ENCODE measurements at regions not wholly inside any gene's neighbourhood (a gene's known extent, or its start where the extent isn't known, plus 50 kb on each side); places are given as distances from the start of the nearest gene placed in this dataset.

GRCh38 chr15:94673801-94674200, 442.4 kb downstream of the MCTP2 start:
- no peak for DNase-seq (ENCODE audit: extremely low read depth in 1 of 2, low read depth in 1 of 2)

GRCh38 chr15:94674296-94674695, 442.9 kb downstream of the MCTP2 start:
- DNase-seq (ENCODE audit: extremely low read depth in 1 of 2, low read depth in 1 of 2), result no peak

GRCh38 chr15:94677202-94677790, 445.9 kb downstream of the MCTP2 start:
- no peak for DNase-seq (ENCODE audit: extremely low read depth in 1 of 2, low read depth in 1 of 2)

- no peak for DNase-seq (ENCODE audit: extremely low read depth in 1 of 2, low read depth in 1 of 2)
Measured at GRCh38 chr15:94682171-94682570, 450.8 kb downstream of the MCTP2 start.

GRCh38 chr15:94683902-94684301, 452.5 kb downstream of the MCTP2 start:
- no peak for DNase-seq (ENCODE audit: extremely low read depth in 1 of 2, low read depth in 1 of 2)

GRCh38 chr15:94691169-94691568, 459.8 kb downstream of the MCTP2 start:
- no peak for DNase-seq (ENCODE audit: extremely low read depth in 1 of 2, low read depth in 1 of 2)

GRCh38 chr15:94692710-94693109, 461.3 kb downstream of the MCTP2 start:
- no peak for DNase-seq (ENCODE audit: extremely low read depth in 1 of 2, low read depth in 1 of 2)

GRCh38 chr15:94700211-94700610, 468.9 kb downstream of the MCTP2 start:
- no peak for DNase-seq (ENCODE audit: extremely low read depth in 1 of 2, low read depth in 1 of 2)

- no peak for DNase-seq (ENCODE audit: extremely low read depth in 1 of 2, low read depth in 1 of 2)
Measured at GRCh38 chr15:94701281-94701985, 470.1 kb downstream of the MCTP2 start.

- no peak for DNase-seq (ENCODE audit: extremely low read depth in 1 of 2, low read depth in 1 of 2)
Measured at GRCh38 chr15:94703596-94703995, 472.2 kb downstream of the MCTP2 start.

GRCh38 chr15:94704421-94704820, 473.1 kb downstream of the MCTP2 start:
- no peak for DNase-seq (ENCODE audit: extremely low read depth in 1 of 2, low read depth in 1 of 2)

GRCh38 chr15:94704946-94705345, 473.6 kb downstream of the MCTP2 start:
- DNase-seq (ENCODE audit: extremely low read depth in 1 of 2, low read depth in 1 of 2), result no peak

GRCh38 chr15:94709319-94709718, 478.0 kb downstream of the MCTP2 start:
- DNase-seq (ENCODE audit: extremely low read depth in 1 of 2, low read depth in 1 of 2), result no peak

GRCh38 chr15:94722024-94722636, 490.8 kb downstream of the MCTP2 start:
- no peak for DNase-seq (ENCODE audit: extremely low read depth in 1 of 2, low read depth in 1 of 2)

- DNase-seq (ENCODE audit: extremely low read depth in 1 of 2, low read depth in 1 of 2), result no peak
Measured at GRCh38 chr15:94723801-94724200, 492.4 kb downstream of the MCTP2 start.

GRCh38 chr15:94731286-94731685, 499.9 kb downstream of the MCTP2 start:
- DNase-seq (ENCODE audit: extremely low read depth in 1 of 2, low read depth in 1 of 2), result no peak

- DNase-seq (ENCODE audit: extremely low read depth in 1 of 2, low read depth in 1 of 2), result no peak
Measured at GRCh38 chr15:94734460-94734859, 503.1 kb downstream of the MCTP2 start.

- DNase-seq (ENCODE audit: extremely low read depth in 1 of 2, low read depth in 1 of 2), result no peak
Measured at GRCh38 chr15:94736236-94736635, 504.9 kb downstream of the MCTP2 start.

- DNase-seq (ENCODE audit: extremely low read depth in 1 of 2, low read depth in 1 of 2), result no peak
Measured at GRCh38 chr15:94739639-94740038, 508.3 kb downstream of the MCTP2 start.

GRCh38 chr15:94740469-94740868, 509.1 kb downstream of the MCTP2 start:
- no peak for DNase-seq (ENCODE audit: extremely low read depth in 1 of 2, low read depth in 1 of 2)

GRCh38 chr15:94743668-94744067, 512.3 kb downstream of the MCTP2 start:
- DNase-seq (ENCODE audit: extremely low read depth in 1 of 2, low read depth in 1 of 2), result no peak

GRCh38 chr15:94744080-94744793, 512.9 kb downstream of the MCTP2 start:
- DNase-seq (ENCODE audit: extremely low read depth in 1 of 2, low read depth in 1 of 2), result no peak
